Activated CD4-positive, alpha-beta T cell treated with anti-CD3 and anti-CD28 coated beads, Interleukin-2, Interleukin-4, amounts not matched to agents 100 ng/mL and 50 ng/mL, durations not matched to agents 16 hours and 8 hours (primary cell): ENCODE measurements at regions not wholly inside any gene's neighbourhood (a gene's known extent, or its start where the extent isn't known, plus 50 kb on each side); places are given as distances from the start of the nearest gene placed in this dataset.

ENCODE experiments used
- DNase-seq: peaks from one replicate; pipeline ENCODE4 v3.0.0-alpha.2; 2020; ENCODE audit warnings: low spot score

DNA sequence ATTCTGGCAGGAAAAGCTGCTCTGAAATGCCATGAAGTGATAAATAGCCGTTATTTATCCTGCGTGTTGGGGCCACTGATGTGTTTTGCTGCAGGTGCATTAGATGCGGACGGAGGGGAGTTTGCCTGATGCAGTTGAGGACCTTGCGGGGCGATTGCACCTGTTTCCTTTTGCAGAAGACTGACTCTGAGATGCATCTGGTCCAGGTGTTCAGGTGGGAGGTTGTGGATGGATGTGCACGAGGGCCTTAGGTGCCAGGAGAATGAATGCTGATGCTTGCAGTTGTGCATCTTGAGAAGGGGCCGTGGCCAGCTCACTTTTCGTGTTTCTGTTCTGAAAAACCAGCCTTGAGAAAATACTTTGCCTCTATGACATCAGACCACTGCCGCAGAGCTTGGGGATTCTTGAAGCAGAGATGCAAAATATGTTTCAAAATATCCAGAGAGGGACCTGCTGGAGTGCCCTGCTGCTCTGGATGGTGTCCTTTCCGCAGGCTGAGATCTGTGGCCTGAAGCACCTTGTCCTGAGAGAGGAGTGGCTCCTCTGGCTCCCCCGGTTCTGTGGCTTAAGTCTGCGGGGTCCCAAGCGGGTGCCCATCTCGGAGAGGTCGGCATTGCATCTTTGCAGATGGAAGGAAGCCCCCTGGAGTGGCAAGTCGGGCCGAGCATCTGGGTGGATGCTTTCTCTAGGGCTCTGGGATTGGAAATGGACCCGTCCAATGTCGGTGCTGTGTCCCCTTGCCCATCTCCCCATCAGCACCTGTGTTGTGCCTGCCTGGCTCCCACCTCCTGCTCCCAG lies 1031.1 kb downstream of the TBC1D22A start:
- DNase-seq, result no peak

DNA sequence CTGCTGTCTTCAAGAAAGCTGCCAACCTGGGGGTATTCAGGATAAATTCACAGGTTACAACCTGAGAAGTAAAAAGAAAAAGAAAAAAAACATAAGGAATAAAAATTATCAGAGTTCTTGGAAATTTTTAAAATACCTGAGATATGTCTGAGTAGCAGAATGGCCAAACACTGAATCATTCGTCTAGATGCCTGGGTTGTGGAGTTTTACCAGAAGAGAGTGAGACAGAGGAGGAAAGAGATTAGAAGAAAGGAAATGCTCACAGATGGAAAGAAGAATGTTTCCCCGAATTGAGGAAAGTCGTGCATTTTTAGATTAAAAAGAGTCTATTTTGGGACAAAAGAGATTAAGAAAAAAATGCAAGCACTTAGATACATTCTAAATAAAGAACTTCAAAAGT lies 1026.7 kb downstream of the TBC1D22A start:
- no peak for DNase-seq

DNA sequence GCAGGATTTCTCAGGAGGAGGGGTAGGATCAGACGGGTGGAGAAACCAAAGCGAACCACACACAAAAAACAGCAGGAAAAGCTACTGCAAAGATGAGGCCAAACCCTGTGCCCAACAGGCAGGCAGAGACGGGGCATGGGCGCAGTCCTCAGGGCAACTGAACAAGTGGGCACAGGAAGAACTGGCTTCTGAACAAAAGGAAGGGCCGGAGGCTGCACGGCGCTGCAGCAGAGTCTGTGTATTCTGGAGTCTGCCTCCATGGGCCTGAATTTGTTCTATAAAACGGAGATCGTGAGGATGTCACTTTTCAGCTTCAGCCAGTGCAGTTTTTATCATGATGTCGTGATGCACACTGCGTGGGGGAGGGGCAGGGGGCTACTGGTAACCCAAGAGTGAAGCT lies 1026.0 kb downstream of the TBC1D22A start:
- no peak for DNase-seq

DNA sequence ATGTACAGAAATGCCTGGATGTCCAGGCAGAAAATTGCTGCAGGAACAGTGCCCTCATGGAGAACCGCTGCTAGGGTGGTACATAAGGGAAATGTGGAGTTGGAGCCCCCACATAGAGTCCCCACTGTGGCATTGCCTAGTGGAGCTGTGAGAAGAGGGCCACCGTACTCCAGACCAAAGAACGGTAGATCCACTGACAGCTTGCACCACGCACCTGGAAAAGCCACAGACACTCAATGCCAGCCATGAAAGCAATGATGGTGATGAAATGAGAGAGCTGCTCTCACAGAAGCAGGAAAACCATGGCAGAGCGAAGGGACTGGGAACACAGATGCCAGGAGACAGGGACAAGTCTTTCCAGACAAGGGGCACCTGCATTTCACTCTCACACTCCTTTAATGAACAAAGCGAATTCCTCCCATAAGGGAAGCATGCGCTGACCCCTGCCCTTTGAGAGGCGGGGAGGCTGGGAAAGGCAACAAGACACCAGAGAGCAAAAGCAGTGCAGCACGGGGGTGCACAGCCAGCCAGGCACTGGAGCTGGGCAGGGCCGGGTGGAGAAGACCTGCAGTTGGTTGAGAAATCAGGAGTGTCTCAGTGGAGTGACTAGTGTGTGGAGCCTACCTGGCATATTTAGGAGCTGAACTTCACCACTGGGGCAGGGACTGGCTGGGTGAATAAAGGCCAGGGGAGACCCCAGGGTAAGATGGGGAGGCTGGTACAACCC lies 1025.2 kb downstream of the TBC1D22A start:
- no peak for DNase-seq

DNA sequence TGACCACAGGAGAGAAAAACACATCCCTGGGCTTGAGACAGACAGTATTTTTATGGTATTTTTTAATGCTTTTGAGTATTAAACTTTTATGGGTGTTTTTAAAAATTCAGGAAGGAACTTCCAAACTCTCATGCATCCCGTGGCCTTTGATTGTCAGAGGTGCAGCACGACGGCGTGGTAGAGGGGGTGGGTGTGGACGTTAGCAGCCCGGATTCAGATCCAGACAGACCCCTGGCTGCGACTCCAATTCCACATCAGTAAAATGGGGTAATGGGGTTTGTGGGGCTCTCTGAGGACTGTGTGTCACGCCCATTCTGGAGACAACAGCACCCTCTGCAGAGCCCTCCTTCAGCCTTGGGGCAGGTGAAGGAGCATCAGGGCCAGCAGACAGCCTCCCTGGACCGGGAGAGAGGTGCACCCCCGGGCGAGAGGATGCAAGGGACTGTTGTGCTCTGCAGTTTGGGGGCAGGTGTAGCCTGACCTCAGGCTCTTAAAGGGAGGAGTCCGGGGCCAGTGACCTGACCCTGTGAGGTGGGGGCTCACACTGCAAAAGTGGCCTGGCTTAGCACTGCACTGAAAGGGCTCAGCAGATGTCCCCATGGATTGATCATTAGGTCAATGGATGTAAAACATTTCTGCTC lies 1024.3 kb downstream of the TBC1D22A start:
- DNase-seq, result no peak

DNA sequence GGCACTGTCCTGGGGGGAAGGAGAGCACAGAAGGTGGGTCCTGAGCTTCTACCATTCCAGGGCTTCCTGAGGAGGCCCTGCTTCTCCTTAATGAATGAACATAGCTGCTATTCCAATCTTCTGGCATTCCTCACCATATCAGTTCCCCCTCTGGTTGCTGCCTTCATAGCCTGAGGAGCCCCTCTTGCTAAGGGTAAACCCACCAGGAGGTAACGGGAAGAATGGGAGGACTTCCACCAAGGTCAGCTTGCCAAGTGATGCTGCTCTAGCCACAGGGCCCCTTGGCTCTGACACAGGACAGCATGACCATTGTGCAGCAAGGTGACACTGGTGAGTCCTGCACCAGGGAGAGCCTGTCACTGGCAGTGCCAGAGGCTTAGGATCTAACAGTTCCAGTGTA lies 1022.5 kb downstream of the TBC1D22A start:
- no peak for DNase-seq

DNA sequence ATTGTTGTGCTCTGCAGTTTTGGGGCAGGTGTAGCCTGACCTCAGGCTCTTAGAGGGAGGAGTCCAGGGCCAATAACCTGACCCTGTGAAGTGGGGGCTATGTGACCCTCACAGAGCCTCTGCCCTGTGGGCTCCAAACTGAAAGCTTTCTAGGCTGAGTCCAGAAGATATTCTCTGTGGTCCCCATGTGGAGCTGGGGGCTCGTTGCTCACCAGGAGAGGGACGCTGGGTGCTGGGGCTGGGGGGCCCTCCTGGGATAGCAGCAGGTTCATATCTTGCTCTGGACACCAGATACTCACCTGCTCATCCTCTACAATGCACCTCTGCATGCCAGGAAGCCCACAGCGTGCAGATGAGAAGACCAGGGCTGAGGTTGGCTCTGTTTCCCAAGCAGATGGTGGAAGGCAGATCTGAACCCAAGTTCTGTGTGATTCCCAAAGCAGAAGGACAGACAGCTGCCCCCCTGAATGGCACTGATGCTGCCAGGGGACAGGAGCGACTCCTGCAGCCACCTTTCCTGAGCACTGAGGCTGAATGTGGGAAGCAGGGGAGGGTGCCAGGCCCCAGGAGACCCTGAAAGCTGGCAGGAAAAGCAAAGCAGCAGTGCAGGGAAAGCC lies 1022.0 kb downstream of the TBC1D22A start:
- no peak for DNase-seq

DNA sequence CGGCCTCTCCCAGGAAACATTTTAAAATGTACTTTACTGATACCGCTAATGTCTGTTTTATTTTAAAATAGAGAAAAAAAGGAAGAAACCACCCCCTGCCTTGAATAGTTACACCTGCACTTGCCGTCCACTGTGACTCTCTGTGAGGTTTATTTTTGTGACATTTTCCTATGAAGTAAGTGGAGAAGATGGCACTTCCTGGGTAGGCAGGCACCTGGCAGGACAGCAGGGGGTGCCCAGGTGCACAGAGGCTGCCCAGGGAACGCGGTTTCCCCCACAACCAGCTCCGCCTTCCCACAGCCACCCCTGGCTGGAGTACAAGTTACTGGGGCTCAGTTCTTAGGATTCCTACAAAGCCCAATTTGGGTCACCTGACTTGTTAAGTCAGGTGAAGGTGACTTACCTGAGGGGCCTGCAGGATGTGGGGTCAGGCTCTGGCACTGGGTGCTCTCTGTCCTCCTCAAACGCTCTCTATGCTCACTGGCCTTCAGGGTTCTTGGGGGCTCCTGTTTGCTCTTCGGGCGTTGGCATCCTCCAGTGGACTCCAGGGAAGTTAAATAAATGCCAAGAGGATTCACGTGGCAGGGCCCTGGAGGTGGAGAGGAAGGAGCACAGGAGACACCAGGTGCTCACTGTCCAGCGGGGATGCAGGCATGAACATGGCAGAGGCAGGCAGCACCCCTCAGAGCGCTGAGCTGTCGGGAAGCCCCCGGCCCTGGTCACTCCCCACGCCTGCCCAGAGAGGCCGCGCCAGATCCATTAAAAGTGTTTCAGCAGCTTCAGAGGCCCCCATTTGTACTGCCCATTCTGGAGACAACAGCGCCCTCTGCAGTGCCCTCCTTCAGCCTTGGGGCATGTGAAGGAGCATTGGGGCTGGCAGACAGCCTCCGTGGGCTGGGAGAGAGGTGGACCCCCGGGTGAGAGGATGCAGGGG lies 1021.2 kb downstream of the TBC1D22A start:
- DNase-seq, result no peak

DNA sequence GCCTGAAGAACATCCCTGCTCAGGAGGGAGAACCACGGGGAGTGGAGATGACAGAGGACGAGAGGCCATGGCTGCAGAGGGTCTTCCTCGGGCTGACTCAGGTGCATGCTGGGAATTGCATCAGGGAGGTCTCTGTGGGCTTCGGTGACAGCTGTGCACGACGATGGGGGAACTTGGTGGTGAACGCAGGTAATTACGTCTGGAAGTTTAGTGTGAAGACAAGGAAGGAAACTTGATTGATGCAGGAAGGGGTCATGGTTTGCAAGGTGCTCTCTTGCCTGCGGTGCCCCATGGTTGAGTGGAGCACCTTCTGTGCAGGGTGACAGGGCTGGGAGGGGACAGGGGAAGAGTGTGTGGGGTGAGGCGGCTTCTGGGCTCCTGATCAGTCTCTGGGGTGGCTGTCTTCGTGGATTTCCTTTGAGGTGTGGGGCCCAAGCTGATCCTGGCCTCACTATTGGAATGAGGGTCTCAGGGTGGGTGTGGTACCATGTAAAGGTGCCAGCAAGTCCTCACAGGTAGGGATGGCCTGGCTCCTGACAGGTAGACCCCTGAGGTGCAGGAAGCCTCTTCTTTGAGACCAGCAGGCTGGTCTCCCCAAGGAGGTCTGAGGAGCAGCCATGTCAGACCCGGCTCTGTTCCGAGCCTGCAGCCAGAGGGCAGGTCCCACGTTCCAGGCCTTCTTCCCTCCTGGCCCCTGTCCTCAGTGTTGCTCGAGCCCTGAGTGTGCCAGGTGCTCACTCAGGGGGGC lies 1020.1 kb downstream of the TBC1D22A start:
- no peak for DNase-seq

DNA sequence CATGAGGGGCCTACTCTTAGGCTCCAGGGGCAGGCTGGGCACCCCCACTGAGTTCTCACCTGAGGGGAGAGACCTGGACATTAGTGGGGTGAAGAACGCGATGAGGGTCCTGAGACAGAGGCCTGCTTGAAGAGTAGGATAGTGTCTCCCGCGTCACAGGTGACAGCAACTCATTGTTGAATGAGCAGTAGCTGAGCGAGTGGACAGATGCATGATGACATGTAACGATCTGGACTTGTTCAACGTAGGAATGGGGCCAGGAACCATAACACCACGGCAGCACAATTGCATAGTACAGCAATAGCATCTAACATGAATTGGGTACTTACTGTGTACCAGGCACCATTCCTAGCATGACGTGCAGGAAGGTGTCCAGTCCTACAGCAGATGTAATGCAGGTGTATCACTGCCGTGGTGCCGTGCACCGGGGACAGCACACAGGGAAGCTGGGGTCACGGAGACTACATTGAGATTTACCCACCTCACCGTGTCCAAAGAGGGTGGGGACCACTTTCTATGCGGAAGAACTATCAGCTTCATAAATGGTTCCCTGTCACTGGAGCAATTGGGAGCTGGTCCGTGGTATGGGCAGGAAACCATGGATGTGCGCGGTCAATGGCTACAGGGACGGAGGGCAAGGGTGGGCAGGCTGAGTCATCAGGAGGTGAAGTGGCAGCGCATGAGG lies 1019.1 kb downstream of the TBC1D22A start:
- no peak for DNase-seq

DNA sequence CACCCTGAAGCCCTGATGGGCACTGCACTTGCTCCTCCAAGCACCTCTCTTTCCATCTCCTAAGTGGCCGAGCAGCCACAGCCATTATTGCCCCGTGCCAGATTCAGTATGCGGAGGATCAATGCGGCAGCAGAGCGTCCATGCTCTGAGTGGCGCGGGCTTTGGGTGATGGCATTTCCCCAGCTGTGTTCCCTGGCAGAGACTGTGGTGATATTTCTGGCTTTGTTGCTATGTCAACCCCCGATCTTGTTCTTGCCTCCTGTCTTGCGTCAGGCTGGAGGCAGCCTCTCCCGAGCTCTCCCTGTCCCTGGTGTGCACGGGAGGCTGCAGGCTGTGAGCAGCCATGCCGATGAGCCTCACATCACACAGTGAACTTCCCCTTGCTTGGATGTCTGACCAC lies 1018.6 kb downstream of the TBC1D22A start:
- no peak for DNase-seq

DNA sequence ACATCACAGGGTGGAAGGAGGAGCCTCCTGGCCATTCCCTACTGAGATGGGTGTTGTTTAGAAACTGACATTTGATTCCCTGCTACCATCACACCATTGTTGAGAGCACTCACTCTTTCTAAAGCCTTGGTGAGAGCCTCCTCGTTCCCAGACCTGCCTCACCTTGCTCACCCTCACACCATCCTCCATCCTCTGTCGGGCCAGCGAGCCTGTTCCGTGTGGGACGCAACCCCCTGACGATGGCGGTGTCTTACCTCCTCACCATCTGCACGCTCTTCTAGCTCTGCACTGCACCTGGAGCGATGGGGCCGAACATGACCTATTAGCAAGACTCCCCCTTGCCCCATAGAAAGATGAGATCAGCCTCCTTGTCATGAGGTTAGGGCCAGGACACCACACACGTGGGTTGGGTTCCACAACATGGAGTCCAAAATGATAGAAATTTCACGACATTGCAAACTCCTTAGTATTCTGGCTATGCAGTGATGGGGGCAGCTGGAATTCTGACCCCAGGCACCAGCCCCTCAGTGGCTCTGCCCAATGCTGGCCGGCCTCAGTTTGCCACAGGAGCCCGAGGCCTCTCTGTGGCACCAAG lies 1017.9 kb downstream of the TBC1D22A start:
- DNase-seq, result no peak

DNA sequence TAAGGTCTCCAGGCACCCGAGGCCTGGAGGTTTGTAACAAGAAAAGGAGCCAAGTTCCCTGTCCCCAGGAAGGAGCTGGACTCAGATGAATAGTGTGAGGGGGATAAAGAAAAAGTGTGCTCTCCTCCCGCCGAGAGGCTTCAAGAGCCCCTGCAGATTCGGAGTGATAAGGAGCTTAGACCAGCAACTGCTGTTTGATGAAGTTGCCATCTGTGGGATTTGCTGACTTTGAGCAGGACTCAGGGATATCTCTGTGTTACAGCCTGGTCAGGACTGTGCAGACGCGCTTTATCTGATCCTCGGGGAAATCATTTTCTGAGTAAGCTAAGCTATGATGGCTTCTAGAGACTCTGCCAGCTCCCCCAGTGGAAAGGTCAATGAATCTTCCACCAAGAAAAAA lies 1017.0 kb downstream of the TBC1D22A start:
- DNase-seq, result no peak

DNA sequence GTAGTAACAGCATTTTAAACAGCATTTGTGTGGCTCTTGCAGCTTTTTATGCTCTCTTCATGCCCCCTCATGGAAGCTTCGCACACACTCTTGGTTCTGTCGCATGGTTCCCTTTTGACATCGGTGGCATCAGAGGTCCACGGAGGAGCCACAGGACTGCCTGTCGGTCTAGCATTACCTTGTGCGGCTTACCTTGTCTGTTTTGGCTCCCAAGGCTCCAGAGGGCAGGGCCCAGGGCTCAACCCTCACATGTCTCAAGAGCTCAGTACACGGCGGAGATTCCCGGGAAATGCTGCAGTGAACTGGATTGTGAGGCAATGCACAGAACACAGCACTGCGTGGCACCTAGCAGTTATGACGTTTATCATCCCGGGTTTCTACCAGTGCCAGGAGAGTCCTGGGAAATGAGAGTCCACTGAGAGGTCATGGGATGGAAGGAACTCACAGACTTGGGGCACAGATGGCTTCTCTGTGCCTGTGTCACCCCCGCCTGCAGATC lies 1015.8 kb downstream of the TBC1D22A start:
- DNase-seq, result no peak

DNA sequence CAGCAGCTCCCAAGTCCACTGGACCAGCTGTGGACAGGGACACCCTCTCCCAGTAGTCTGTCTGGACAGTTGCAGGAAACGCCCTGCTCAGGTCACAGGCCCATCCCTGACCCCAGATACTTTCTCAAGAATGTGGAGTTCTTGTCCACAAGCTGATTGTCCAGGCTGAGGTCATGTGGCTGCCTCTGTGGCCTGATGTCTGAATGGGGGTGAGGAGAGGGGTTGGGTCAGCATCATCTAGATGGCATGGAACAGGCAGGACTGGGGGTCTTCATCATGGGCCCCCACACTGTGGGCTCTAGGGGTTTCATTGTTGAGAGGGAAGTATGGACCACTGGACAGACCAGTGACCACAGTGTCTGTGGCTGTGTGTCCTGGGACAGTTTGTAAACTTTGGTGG lies 1015.0 kb downstream of the TBC1D22A start:
- no peak for DNase-seq

DNA sequence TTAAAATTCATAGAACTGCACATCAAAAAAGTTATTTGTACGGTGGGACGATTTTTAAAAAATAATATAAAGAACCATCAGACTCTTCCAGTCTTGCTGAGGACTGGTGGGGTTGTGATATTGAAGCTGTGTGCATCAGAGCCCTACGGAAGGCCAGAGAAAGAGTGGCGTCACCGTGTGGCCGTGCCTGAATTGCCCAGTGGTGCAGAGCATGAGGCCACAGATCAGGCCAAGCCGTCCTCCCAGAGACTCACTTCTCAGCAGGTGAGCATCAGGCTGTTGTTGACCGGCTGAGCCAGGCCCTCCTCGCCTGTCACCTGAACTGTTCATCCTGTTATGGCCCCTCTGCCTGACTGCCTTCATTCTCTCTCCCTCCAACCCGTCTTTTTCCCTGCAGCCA lies 1013.9 kb downstream of the TBC1D22A start:
- DNase-seq, result no peak

DNA sequence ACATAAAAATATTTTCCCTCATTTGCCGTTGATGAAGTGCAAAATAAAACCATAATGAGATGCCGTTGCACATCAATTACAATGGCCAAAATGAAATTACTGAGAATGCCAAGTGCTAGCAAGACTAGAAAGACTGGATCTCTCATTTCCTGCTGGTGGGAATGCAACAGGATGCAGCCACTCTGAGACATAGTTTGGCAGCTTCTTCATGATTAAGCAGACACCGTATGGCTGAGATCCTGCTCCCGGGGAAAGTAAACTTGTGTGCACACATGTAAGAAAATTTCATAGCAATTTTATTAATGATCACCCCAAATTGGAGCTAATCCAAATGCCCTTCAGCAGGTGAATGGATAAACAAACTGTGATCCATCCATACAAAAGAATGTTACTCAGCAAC lies 1013.2 kb downstream of the TBC1D22A start:
- DNase-seq, result no peak

DNA sequence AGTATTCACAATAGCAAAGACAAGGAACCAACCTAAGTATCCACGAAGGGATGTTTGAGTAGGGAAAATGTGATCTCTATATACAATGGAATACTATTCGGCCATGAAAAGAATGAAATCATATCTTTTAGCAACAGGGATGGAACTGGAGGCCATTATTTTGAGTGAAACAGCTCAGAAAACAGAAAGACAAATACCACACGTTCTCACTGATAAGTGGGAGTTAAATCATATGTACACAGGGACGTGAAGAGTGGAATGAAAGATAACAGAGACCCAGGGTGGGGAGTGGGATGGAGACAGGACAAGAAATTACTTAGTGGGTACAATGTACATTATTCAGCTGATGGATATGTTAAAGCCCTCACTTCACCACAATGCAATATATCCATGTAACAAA lies 1012.7 kb downstream of the TBC1D22A start:
- no peak for DNase-seq

DNA sequence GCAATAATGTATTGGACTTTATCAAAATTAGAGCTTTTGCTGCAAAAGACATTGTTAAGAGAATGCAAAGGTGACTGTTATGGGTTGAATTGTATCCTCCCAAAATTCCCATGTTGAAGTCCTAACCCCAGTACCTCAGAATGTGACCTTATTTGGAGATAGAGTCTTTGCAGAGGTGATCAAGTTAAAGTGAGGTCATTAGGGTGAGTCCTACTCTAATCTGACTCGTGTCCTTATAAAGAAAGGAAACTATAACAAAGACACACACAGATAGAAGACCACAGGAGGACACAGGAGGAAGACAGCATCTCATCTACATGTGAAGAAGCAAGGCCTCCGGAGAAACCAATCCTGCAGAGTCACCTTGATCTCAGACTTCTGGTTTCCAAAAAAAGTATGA lies 1011.2 kb downstream of the TBC1D22A start:
- DNase-seq, result no peak

DNA sequence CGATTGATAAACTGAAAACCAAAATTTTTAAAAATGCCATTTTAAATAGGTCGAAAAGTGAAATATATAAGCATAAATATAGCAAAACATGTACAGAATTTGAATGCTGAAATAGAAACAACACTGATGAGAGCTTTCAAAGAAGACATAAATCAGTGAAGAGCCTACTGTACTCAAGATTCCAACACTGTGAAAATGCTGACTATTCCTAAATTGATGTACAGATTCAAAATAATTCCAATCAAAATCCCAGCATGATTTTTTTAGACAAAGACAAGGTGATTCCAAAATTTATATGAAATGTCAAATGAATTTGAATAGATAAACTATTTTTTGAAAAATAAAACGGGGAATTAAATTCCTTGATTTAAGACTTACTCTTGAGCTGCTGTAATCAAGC lies 1010.4 kb downstream of the TBC1D22A start:
- no peak for DNase-seq
